ENCODE measurements at regions not wholly inside any gene's neighbourhood (a gene's known extent, or its start where the extent isn't known, plus 50 kb on each side); places are given as distances from the start of the nearest gene placed in this dataset.
"Not testable (repeated sequence)": the region's sequence is repeated elsewhere in the genome, so short reads cannot be mapped to it uniquely, and the experiment has no call there.

GRCh38 chr11:71712846-71713245 is 120.2 kb upstream of the DEFB108B start:
- not testable (repeated sequence) for TF ChIP-seq POLR2A (IDR thresholded peaks at IDR 0.05; ENCODE audit: low read length); GATA1 (IDR thresholded peaks at IDR 0.05; ENCODE audit: low read depth, low read length)
